Activated T-helper 2 cell treated with anti-CD3 and anti-CD28 coated beads, Interferon-gamma antibody, Interleukin-2, Interleukin-4, amounts not matched to agents 10 μg/mL and 5 μg/mL and 100 μg/mL, durations not matched to agents 14 hours and 24 hours and 36 hours (primary cell): ENCODE measurements at regions not wholly inside any gene's neighbourhood (a gene's known extent, or its start where the extent isn't known, plus 50 kb on each side); places are given as distances from the start of the nearest gene placed in this dataset.

ENCODE experiments used
- DNase-seq: peaks from one replicate; pipeline ENCODE4 v3.0.0; 2021; ENCODE audit warnings: low spot score
- H3K27ac Mint-ChIP-seq: one replicate; pipeline ENCODE4 v1.8.0; 2021; ENCODE audit warnings: mixed read lengths
- H3K27me3 Mint-ChIP-seq: one replicate; pipeline ENCODE4 v1.8.0; 2021; ENCODE audit warnings: low read depth, mixed read lengths
- H3K36me3 Mint-ChIP-seq: one replicate; pipeline ENCODE4 v1.8.0; 2021; ENCODE audit warnings: low read depth, mixed read lengths
- H3K4me1 Mint-ChIP-seq: one replicate; pipeline ENCODE4 v1.8.0; 2021; ENCODE audit warnings: low read depth, mixed read lengths
- H3K4me3 Mint-ChIP-seq: one replicate; pipeline ENCODE4 v1.8.0; 2021; ENCODE audit warnings: low read depth, mild to moderate bottlenecking, moderate library complexity, mixed read lengths
- H3K9me3 Mint-ChIP-seq: one replicate; pipeline ENCODE4 v1.8.0; 2021; ENCODE audit warnings: mixed read lengths
- intact Hi-C: fragments of 100-400 bp; cut with micrococcal nuclease; formaldehyde crosslinking; loops from one replicate; pipeline ENCODE4 v1.15.1; 2023

DNA sequence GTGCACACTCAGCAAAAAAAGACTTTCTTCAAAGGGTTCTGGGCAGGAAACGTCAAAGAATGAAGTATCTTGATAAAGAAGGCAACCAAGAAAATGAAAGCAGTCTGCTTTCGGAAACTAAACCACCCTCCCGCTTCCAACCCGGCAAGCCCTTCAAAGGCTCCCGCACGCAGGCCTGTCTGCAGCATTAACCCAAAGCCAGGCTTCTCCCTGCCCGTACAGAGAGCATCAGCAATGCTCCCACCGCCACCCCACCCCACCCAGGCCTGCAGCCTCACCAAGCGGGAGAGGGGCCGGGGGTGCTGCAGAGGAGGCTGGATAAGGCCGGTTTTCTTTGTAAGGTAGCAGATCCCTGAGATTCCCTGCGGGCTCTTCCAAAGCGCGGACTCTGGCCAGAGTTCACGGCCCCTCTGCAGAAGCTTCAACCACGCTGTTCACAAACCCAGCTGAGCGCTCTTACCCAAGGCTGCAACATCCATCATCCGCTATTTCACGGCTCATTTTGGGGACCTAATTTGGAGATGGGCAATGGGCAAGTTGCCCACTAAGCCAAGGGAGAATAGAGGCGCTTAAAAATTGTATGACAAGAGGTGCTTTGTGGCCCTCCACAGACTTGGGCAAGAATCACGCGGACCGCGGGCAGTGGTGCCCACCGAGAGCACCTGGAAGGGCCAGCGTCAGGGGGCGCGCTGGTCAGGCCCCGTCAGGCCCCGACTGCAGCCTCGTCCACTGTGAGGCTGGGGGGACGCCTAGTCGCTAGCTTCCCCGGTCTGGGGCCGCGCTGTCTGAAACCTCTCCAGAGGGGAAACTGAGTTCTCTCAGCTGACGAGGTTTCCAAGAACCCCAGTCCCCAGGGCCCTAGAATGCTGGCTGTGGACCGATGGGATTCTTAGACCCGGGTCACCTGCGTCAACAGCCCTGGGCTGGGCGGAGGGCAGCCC is 225.4 kb upstream of the ID2 start:
- H3K9me3 Mint-ChIP-seq, result no peaks in the 10 kb centered on the region
- intact Hi-C loops, result loop anchor here (1.0 to 2.0 kb wide), 3 partner anchors 18 to 87 kb away; no protein-coding TSS in a partner anchor
- H3K4me1 Mint-ChIP-seq, result peaks cover 28% of the 10 kb centered on the region

GRCh38 chr2:8457092-8457481 is 224.8 kb upstream of the ID2 start:
- Mint-ChIP-seq H3K4me3 (no peak overlapping the region), H3K27me3 (peaks cover 16% of the 10 kb centered on the region), H3K36me3 (no peaks in the 10 kb centered on the region), H3K27ac (no peak overlapping the region), H3K9me3 (no peaks in the 10 kb centered on the region), H3K4me1 (peaks cover 28% of the 10 kb centered on the region)
- intact Hi-C loops, result loop anchor here (2.0 kb wide), 2 partner anchors 18 to 58 kb away; no protein-coding TSS in a partner anchor
- no peak for DNase-seq

More for the DNA sequence above, 225.4 kb upstream of the ID2 start:
- peaks cover 18% of the 10 kb centered on the region for H3K27me3 Mint-ChIP-seq
- H3K27ac Mint-ChIP-seq, result peak overlapping the region; percentile 81
- peak overlapping the region; percentile 58 for H3K4me3 Mint-ChIP-seq
- peak; percentile 66 for DNase-seq
- H3K36me3 Mint-ChIP-seq, result no peaks in the 10 kb centered on the region

DNA sequence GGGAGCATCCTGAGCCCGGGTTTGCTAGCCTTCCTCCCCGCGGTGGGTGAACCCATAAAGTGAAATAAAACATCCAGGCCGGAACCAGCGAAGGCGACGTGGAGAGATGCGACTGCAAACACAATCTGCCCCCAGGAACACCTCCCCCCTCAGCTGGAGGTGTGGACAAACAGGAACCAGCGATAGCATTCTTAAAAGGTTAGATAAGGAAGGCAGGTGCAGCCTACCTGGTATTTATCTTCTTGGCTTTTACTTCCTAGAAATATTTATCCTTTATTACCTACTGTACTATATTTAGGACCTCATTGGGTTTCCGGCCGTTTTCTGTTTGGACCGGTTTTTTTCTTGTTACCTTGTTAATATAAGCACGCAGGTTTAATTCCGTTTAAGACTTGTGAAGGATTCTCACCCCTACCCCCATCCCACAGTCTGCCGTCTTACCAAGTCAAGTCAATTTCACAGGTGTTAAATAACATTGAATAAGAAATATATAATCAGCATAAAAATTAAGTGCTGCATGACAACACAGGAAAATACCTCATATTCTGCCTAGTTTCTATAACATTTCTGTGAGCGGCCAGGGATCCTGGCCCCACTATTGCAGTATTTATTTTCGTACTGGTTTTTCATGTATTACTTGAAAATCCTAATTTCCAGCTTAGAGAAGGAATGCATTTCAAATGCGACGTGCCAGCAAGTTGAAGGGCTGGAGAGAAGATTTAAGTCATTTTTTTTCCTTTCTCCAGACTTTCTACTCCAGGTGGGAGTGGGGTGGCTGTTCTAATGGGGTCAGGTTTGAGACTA is 224.0 kb upstream of the ID2 start:
- H3K9me3 Mint-ChIP-seq, result no peaks in the 10 kb centered on the region
- peaks cover 16% of the 10 kb centered on the region for H3K27me3 Mint-ChIP-seq
- H3K4me3 Mint-ChIP-seq, result peak overlapping the region; percentile 18
- no peak overlapping the region for H3K27ac Mint-ChIP-seq
- H3K36me3 Mint-ChIP-seq, result no peaks in the 10 kb centered on the region
- peaks cover 28% of the 10 kb centered on the region for H3K4me1 Mint-ChIP-seq
- intact Hi-C loops, result loop anchor here (2.0 kb wide), 2 partner anchors 17 to 57 kb away; no protein-coding TSS in a partner anchor
- DNase-seq, result no peak

DNA sequence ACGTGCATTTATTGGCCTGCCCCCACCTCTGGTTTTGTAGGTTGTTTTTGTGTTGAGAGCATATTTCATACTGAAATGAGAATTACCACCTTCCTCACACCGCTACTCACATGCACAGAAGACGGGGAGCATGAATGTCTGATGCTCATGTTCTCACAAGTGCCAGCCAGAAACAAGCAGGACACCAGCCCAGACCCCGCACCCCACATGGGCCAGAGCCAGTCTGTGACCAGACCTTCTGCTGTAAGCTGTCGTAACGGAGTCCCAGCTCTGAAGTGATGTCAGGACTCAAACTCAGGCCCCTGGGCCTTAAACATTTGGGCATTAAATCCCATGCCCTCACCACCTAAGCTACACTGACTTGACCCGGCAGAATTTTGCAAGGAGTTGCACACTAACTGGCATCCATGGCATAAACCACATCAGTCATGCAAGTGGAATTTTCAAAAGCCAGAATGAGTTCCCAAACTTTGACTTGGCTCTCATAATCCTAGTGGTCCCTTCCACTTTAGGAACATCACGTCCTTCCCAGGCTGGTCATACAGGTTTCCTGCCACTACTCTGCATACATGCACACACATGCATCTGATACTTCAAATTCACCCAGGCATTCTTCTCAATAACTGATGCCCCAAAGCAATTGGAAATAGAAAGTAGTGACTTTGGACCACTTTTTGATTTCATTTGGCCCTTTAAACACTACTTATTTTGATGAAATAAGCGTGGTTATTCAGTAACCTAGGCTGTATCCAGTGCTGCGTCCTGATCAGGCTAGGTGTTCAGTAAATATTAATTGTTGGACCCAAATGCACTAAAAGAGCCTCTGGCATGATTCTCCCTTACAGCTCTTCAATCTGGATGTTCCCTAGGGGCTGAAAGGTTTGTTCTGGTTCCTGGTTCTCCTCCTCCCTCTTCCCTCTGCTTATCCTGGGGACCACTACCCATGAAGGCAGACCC is 223.1 kb upstream of the ID2 start:
- H3K36me3 Mint-ChIP-seq, result no peaks in the 10 kb centered on the region
- no peaks in the 10 kb centered on the region for H3K9me3 Mint-ChIP-seq
- intact Hi-C loops, result no loop called here
- peaks cover 26% of the 10 kb centered on the region for H3K4me1 Mint-ChIP-seq
- H3K27ac Mint-ChIP-seq, result no peak overlapping the region
- DNase-seq, result no peak
- H3K27me3 Mint-ChIP-seq, result peaks cover 16% of the 10 kb centered on the region
- H3K4me3 Mint-ChIP-seq, result no peak overlapping the region

DNA sequence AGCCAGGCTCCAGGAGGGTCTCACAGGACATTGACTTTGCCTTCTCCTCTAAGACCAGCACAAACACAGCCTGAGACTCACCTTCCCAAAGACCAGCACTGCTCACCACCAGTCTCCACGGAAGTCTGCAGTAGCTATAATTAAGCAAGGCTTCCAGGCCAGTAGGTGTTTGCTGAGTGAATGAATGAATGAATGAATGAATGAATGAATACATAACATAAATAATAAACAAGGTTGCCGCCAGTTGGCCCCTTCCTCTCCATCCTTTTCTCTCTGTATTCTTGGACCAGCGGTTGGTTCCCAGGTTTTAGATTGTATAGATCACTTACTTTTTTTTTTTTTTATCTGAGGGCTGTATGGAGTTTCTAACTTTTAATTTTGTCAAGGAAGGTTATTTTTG is 222.4 kb upstream of the ID2 start:
- H3K27ac Mint-ChIP-seq, result no peak overlapping the region
- peaks cover 16% of the 10 kb centered on the region for H3K27me3 Mint-ChIP-seq
- H3K4me1 Mint-ChIP-seq, result peaks cover 25% of the 10 kb centered on the region
- no peak overlapping the region for H3K4me3 Mint-ChIP-seq
- DNase-seq, result no peak
- H3K36me3 Mint-ChIP-seq, result no peaks in the 10 kb centered on the region
- H3K9me3 Mint-ChIP-seq, result no peaks in the 10 kb centered on the region
- intact Hi-C loops, result no loop called here

DNA sequence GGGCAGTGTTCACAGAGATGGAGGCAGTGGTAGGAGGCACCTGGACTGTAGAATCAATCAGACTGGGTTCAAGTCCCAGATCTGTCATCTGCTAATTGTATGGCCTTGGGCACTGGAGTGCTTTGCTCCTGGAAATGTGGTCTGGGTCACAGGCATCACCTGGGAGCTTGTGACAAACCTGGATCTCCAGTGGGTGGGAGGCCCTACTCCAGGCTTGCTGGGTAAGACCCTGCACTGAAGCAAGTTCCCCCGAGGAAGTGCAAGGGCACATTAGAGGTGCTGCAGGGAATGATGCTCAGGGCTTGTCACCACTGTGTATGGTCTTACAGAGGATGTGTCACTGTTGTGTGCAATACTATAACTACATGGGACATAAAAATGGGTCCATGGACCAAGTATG is 220.5 kb upstream of the ID2 start:
- H3K36me3 Mint-ChIP-seq, result no peaks in the 10 kb centered on the region
- H3K27ac Mint-ChIP-seq, result no peak overlapping the region
- H3K4me1 Mint-ChIP-seq, result peaks cover 8% of the 10 kb centered on the region
- DNase-seq, result no peak
- H3K4me3 Mint-ChIP-seq, result no peak overlapping the region
- no peaks in the 10 kb centered on the region for H3K9me3 Mint-ChIP-seq
- intact Hi-C loops, result no loop called here
- peaks cover 16% of the 10 kb centered on the region for H3K27me3 Mint-ChIP-seq

DNA sequence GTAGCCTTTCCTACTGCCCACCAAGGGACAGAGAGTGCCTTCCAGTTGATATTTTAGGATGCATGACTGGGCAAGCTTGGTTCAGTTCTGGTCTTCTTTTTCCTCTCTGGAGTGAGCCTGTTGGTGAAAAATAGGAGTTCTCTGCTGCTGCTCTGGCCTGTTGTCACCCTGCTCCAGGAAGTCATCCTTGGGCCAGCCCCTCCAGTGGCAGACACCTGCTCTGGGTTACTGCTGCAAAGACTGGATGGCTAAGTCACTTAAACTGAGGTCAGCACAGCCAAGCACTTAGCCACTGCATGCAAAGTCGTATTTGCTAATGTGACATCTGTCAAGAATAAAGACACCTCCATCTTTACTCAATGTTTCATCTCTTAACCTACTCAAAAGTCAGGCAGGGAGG is 219.6 kb upstream of the ID2 start:
- Mint-ChIP-seq H3K9me3 (peaks cover 3% of the 10 kb centered on the region), H3K27me3 (peaks cover 16% of the 10 kb centered on the region)
- intact Hi-C loops, result no loop called here

GRCh38 chr2:8462899-8463648 is 218.8 kb upstream of the ID2 start:
- H3K4me1 Mint-ChIP-seq, result peaks cover 5% of the 10 kb centered on the region
- DNase-seq, result no peak
- peaks cover 9% of the 10 kb centered on the region for H3K9me3 Mint-ChIP-seq
- intact Hi-C loops, result no loop called here
- H3K4me3 Mint-ChIP-seq, result no peak overlapping the region
- no peaks in the 10 kb centered on the region for H3K36me3 Mint-ChIP-seq
- no peak overlapping the region for H3K27ac Mint-ChIP-seq
- H3K27me3 Mint-ChIP-seq, result peaks cover 10% of the 10 kb centered on the region

More for the DNA sequence above, 219.6 kb upstream of the ID2 start:
- DNase-seq, result no peak
- peaks cover 7% of the 10 kb centered on the region for H3K4me1 Mint-ChIP-seq
- no peaks in the 10 kb centered on the region for H3K36me3 Mint-ChIP-seq
- H3K27ac Mint-ChIP-seq, result no peak overlapping the region
- no peak overlapping the region for H3K4me3 Mint-ChIP-seq

DNA sequence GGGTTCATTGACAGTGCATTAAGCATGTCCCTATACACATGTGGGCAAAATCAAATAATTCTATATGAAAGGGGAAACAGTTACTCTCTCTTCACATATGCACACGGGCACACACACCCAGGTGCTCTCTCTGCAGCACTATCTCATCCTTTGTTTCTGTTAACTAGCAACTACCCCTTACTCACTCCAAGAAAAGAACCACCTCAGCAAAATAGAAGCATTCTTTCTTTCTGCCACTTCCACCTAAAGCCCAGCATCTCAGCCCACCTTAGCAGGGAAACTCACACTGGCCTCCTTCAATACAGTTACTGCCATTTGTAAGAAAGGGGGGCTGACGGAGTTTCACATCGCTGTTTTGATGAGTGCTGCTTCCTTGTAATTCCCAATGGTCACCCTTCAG is 216.3 kb upstream of the ID2 start:
- Mint-ChIP-seq H3K36me3 (peaks cover 5% of the 10 kb centered on the region), H3K9me3 (peaks cover 16% of the 10 kb centered on the region), H3K4me3 (no peak overlapping the region), H3K27me3 (no peaks in the 10 kb centered on the region), H3K4me1 (peaks cover 12% of the 10 kb centered on the region), H3K27ac (no peak overlapping the region)
- intact Hi-C loops, result no loop called here
- DNase-seq, result no peak

GRCh38 chr2:8469709-8470493 is 212.0 kb upstream of the ID2 start:
- H3K36me3 Mint-ChIP-seq, result peaks cover 17% of the 10 kb centered on the region
- peaks cover 16% of the 10 kb centered on the region for H3K9me3 Mint-ChIP-seq
- no peak overlapping the region for H3K4me3 Mint-ChIP-seq
- no peak overlapping the region for H3K27ac Mint-ChIP-seq
- intact Hi-C loops, result no loop called here
- H3K27me3 Mint-ChIP-seq, result no peaks in the 10 kb centered on the region
- DNase-seq, result no peak
- H3K4me1 Mint-ChIP-seq, result peaks cover 44% of the 10 kb centered on the region
